GM12891 (cell line): ENCODE measurements at regions not wholly inside any gene's neighbourhood (a gene's known extent, or its start where the extent isn't known, plus 50 kb on each side); places are given as distances from the start of the nearest gene placed in this dataset.

Experiments
- POLR2A ChIP-seq: IDR thresholded peaks from 2 replicates; pipeline ENCODE4 v1.6.1; 2011; ENCODE audit warnings: low read depth, low read length, control low read depth
- POLR2AphosphoS5 ChIP-seq: IDR thresholded peaks from 2 replicates; pipeline ENCODE4 v1.6.1; 2011; ENCODE audit warnings: low read depth, low read length, control low read depth
- TAF1 ChIP-seq: IDR thresholded peaks from 2 replicates; pipeline ENCODE4 v1.6.1; 2011; ENCODE audit warnings: low read depth, low read length, control low read depth

DNA sequence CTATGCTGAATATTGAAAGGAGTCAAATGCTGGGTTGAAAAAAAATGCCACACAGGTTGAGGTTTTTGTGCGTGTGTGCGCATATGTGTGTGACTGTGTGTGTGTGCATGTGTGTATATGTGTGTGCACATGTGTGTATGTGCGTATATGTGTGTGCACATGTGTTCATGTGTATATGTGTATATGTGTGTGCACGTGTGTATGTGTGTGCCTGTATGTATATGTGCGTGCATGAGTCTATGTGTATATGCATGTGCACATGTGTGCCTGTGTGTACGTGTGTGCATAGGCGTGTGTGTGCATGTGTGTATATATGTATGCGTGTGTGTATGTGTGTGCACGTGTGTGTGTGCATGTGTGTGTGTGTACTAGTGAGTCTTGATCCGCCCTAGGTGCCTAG, 655.7 kb downstream of the AACS start:
- TF ChIP-seq POLR2A (no peak), POLR2AphosphoS5 (no peak), TAF1 (no peak)
